ENCODE measurements at regions not wholly inside any gene's neighbourhood (a gene's known extent, or its start where the extent isn't known, plus 50 kb on each side); places are given as distances from the start of the nearest gene placed in this dataset.

- no peak for DNase-seq
Observed at GRCh38 chr2:147709655-147710054, 135.2 kb upstream of the ACVR2A start.

- DNase-seq: no peak
Observed at GRCh38 chr2:147703171-147703570, 141.7 kb upstream of the ACVR2A start.

GRCh38 chr2:147698166-147698565, 146.7 kb upstream of the ACVR2A start:
- no peak for DNase-seq

- DNase-seq: no peak
Observed at GRCh38 chr2:147696426-147696825, 148.4 kb upstream of the ACVR2A start.

GRCh38 chr2:147689220-147689909, 155.5 kb upstream of the ACVR2A start:
- peak in 1 of 2 donors; percentile 7 for DNase-seq

- no peak for DNase-seq
Observed at GRCh38 chr2:147688242-147688641, 156.6 kb upstream of the ACVR2A start.

GRCh38 chr2:147686365-147686764, 158.5 kb upstream of the ACVR2A start:
- no peak for DNase-seq

- no peak for DNase-seq
Observed at GRCh38 chr2:147684903-147685302, 159.9 kb upstream of the ACVR2A start.

- DNase-seq: no peak
Observed at GRCh38 chr2:147683380-147683779, 161.4 kb upstream of the ACVR2A start.

GRCh38 chr2:147681093-147681492, 163.7 kb upstream of the ACVR2A start:
- no peak for DNase-seq

- no peak for DNase-seq
Observed at GRCh38 chr2:147679955-147680531, 164.8 kb upstream of the ACVR2A start.

- no peak for DNase-seq
Observed at GRCh38 chr2:147679191-147679954, 165.5 kb upstream of the ACVR2A start.

GRCh38 chr2:147665105-147665504, 179.7 kb upstream of the ACVR2A start:
- no peak for DNase-seq

- DNase-seq: no peak
Observed at GRCh38 chr2:147663962-147664361, 180.9 kb upstream of the ACVR2A start.

GRCh38 chr2:147663153-147663961, 181.5 kb upstream of the ACVR2A start:
- DNase-seq: no peak

- no peak for DNase-seq
Observed at GRCh38 chr2:147662221-147662620, 182.6 kb upstream of the ACVR2A start.

GRCh38 chr2:147660680-147661079, 184.1 kb upstream of the ACVR2A start:
- no peak for DNase-seq

GRCh38 chr2:147659051-147659450, 185.8 kb upstream of the ACVR2A start:
- no peak for DNase-seq

GRCh38 chr2:147657086-147658000, 187.5 kb upstream of the ACVR2A start:
- DNase-seq: no peak

GRCh38 chr2:147649998-147650397, 194.8 kb upstream of the ACVR2A start:
- no peak for DNase-seq

GRCh38 chr2:147649286-147649685, 195.5 kb upstream of the ACVR2A start:
- DNase-seq: no peak

- DNase-seq: no peak
Observed at GRCh38 chr2:147648471-147648870, 196.4 kb upstream of the ACVR2A start.
